IMR-90 (cell line): ENCODE measurements at regions not wholly inside any gene's neighbourhood (a gene's known extent, or its start where the extent isn't known, plus 50 kb on each side); places are given as distances from the start of the nearest gene placed in this dataset.

Experiments
- BHLHE40 ChIP-seq: fragments of 150-350 bp; IDR thresholded peaks from 2 replicates; pipeline ENCODE4 v1.6.1; 2016; ENCODE audit warnings: mild to moderate bottlenecking, low read depth, low read length
- CEBPB ChIP-seq: IDR thresholded peaks from 2 replicates; pipeline ENCODE4 v1.6.1; 2012; ENCODE audit warnings: low read depth, low read length, improper control_type of control experiment
- CTCF ChIP-seq: conservative IDR thresholded peaks from 2 replicates; pipeline ENCODE4 v1.5.1; 2012; ENCODE audit warnings: mild to moderate bottlenecking, low read depth, low read length, improper control_type of control experiment
- ELK1 ChIP-seq: fragments of 150-350 bp; IDR thresholded peaks from 2 replicates; pipeline ENCODE4 v1.6.1; 2016; ENCODE audit warnings: low read depth, mild to moderate bottlenecking, low read length, moderate library complexity, borderline replicate concordance
- FOS ChIP-seq: fragments of 150-350 bp; IDR thresholded peaks from 2 replicates; pipeline ENCODE4 v1.6.1; 2016; ENCODE audit warnings: low read depth, low read length
- MAFK ChIP-seq: IDR thresholded peaks from 2 replicates; pipeline ENCODE4 v1.6.1; 2012; ENCODE audit warnings: low read depth, low read length, improper control_type of control experiment
- POLR2A ChIP-seq: IDR thresholded peaks from 2 replicates; pipeline ENCODE4 v1.6.1; 2012; ENCODE audit warnings: mild to moderate bottlenecking, low read depth, low read length
- RAD21 ChIP-seq: IDR thresholded peaks from 2 replicates; pipeline ENCODE4 v1.6.1; 2012; ENCODE audit warnings: low read length, improper control_type of control experiment
- RFX5 ChIP-seq: IDR thresholded peaks from 2 replicates; pipeline ENCODE4 v1.8.0; 2012; ENCODE audit warnings: low read depth, mild to moderate bottlenecking, low read length, moderate library complexity
- USF2 ChIP-seq: fragments of 150-350 bp; IDR thresholded peaks from 2 replicates; pipeline ENCODE4 v1.6.1; 2017; ENCODE audit warnings: mild to moderate bottlenecking, antibody characterized with exemption, low read length, low read depth

- TF ChIP-seq POLR2A (no peak), CTCF (no peak), FOS (no peak), BHLHE40 (no peak), ELK1 (no peak), USF2 (no peak), MAFK (no peak), RFX5 (no peak), RAD21 (no peak), CEBPB (no peak)
Measured at GRCh38 chr16:35687781-35688180, 2228.4 kb downstream of the TP53TG3F start.
